ENCODE measurements at regions not wholly inside any gene's neighbourhood (a gene's known extent, or its start where the extent isn't known, plus 50 kb on each side); places are given as distances from the start of the nearest gene placed in this dataset.

DNA sequence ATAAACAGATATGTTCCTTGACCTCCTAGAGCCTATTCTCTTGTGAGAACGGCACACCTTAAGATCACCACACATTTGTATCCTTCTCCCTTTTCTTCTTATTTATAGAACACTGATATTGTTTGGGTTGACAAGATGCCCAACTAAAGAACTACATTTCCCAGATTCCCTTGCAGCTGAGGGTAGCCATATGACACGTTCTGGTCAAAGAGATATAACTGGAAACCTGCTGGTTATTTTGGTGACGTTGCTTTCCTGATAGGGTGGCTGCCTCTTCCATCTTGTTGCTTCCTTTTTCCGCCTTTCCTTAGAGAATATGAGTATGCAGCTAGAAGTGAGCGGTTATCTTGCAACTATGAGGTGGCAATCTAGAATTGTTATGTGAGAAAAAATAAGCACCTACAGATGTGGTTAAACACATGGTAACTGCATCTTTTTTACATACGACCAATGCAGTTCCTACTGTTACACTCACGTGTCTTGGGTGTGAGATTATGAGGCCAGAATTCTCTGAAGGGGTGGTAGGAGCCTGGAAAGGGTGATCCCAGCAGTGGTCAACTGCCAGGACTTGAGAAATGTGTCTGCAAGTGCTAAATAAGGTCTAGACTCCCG, 72.9 kb downstream of the SEC61B start:
- TF ChIP-seq, protein P1, sequence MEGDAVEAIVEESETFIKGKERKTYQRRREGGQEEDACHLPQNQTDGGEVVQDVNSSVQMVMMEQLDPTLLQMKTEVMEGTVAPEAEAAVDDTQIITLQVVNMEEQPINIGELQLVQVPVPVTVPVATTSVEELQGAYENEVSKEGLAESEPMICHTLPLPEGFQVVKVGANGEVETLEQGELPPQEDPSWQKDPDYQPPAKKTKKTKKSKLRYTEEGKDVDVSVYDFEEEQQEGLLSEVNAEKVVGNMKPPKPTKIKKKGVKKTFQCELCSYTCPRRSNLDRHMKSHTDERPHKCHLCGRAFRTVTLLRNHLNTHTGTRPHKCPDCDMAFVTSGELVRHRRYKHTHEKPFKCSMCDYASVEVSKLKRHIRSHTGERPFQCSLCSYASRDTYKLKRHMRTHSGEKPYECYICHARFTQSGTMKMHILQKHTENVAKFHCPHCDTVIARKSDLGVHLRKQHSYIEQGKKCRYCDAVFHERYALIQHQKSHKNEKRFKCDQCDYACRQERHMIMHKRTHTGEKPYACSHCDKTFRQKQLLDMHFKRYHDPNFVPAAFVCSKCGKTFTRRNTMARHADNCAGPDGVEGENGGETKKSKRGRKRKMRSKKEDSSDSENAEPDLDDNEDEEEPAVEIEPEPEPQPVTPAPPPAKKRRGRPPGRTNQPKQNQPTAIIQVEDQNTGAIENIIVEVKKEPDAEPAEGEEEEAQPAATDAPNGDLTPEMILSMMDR (IDR thresholded peaks at IDR 0.05) = no peak
- TF ChIP-seq POLR2A (IDR thresholded peaks at IDR 0.05) (no peak), POLR2AphosphoS5 (IDR thresholded peaks at IDR 0.05) (no peak)
